Astrocyte (in vitro differentiated cells and primary cell): ENCODE measurements at regions not wholly inside any gene's neighbourhood (a gene's known extent, or its start where the extent isn't known, plus 50 kb on each side); places are given as distances from the start of the nearest gene placed in this dataset.

Experiments used
- DNase-seq: peaks from one replicate; pipeline ENCODE4 v3.0.0-alpha.2; 2010; ENCODE audit warnings: low read depth
- FAIRE-seq: peaks from 2 replicates; lab custom pipeline; 2011; peaks lifted over from hg19 to GRCh38; lab: Jason Lieb, UNC
- H2AFZ ChIP-seq: 2 replicates; pipeline ENCODE4 v1.6.0; 2012; ENCODE audit warnings: low read depth, low read length, inconsistent platforms
- H3K27ac ChIP-seq: 2 replicates; pipeline ENCODE4 v1.5.1; 2011; ENCODE audit warnings: low read depth, low read length, inconsistent platforms
- H3K27me3 ChIP-seq: 2 replicates; pipeline ENCODE4 v1.6.0; 2011; ENCODE audit warnings: low read length, inconsistent platforms; ENCODE audit not compliant: insufficient read depth
- H3K36me3 ChIP-seq: 2 replicates; pipeline ENCODE4 v1.5.1; 2011; ENCODE audit warnings: low read length, inconsistent platforms; ENCODE audit not compliant: insufficient read depth
- H3K4me1 ChIP-seq: 2 replicates; pipeline ENCODE4 v1.5.1; 2011; ENCODE audit warnings: low read length, inconsistent platforms; ENCODE audit not compliant: insufficient read depth
- H3K4me2 ChIP-seq: 2 replicates; pipeline ENCODE4 v1.6.0; 2012; ENCODE audit warnings: low read length, inconsistent platforms
- H3K4me3 ChIP-seq: 2 replicates; pipeline ENCODE4 v1.5.1; 2011; ENCODE audit warnings: low read depth, mild to moderate bottlenecking, low read length, inconsistent platforms; ENCODE audit not compliant: insufficient read depth
- H3K79me2 ChIP-seq: 2 replicates; pipeline ENCODE4 v1.6.0; 2012; ENCODE audit warnings: mild to moderate bottlenecking, low read length, inconsistent platforms; ENCODE audit not compliant: insufficient read depth
- H3K9ac ChIP-seq: 2 replicates; pipeline ENCODE4 v1.6.0; 2012; ENCODE audit warnings: mild to moderate bottlenecking, low read length, inconsistent platforms
- H3K9me3 ChIP-seq: 2 replicates; pipeline ENCODE4 v1.5.1; 2012; ENCODE audit warnings: low read depth, mild to moderate bottlenecking, low read length, inconsistent platforms; ENCODE audit not compliant: insufficient read depth
- H4K20me1 ChIP-seq: 2 replicates; pipeline ENCODE4 v1.6.0; 2012; ENCODE audit warnings: low read length, inconsistent platforms; ENCODE audit not compliant: insufficient read depth
- H3K27ac Mint-ChIP-seq: one replicate; pipeline ENCODE4 v1.8.0; 2021; ENCODE audit warnings: mild to moderate bottlenecking, mixed read lengths; ENCODE audit not compliant: unreplicated experiment
- H3K27me3 Mint-ChIP-seq: one replicate; pipeline ENCODE4 v1.8.0; 2021; ENCODE audit warnings: low read depth, mixed read lengths; ENCODE audit not compliant: unreplicated experiment
- H3K36me3 Mint-ChIP-seq: one replicate; pipeline ENCODE4 v1.8.0; 2021; ENCODE audit warnings: low read depth, mixed read lengths; ENCODE audit not compliant: unreplicated experiment
- H3K4me1 Mint-ChIP-seq: one replicate; pipeline ENCODE4 v1.8.0; 2021; ENCODE audit warnings: low read depth, mixed read lengths; ENCODE audit not compliant: unreplicated experiment
- H3K4me3 Mint-ChIP-seq: one replicate; pipeline ENCODE4 v1.8.0; 2021; ENCODE audit warnings: mild to moderate bottlenecking, moderate library complexity, mixed read lengths; ENCODE audit not compliant: unreplicated experiment
- H3K9me3 Mint-ChIP-seq: one replicate; pipeline ENCODE4 v1.8.0; 2021; ENCODE audit warnings: mild to moderate bottlenecking, mixed read lengths; ENCODE audit not compliant: unreplicated experiment
- CTCF ChIP-seq: IDR thresholded peaks from 2 replicates; pipeline ENCODE4 v1.5.1; 2011; ENCODE audit warnings: low read depth, mild to moderate bottlenecking, inconsistent platforms, low read length, moderate library complexity; ENCODE audit not compliant: insufficient read depth
- EZH2 ChIP-seq: IDR thresholded peaks from 2 replicates; pipeline ENCODE4 v1.6.1; 2012; ENCODE audit warnings: mild to moderate bottlenecking, low read length, inconsistent platforms; ENCODE audit not compliant: insufficient read depth

GRCh38 chr9:117480729-117481128 lies 65.9 kb upstream of the ASTN2 start:
- H3K4me1 Mint-ChIP-seq = peaks cover 9% of the 10 kb centered on the region
- FAIRE-seq = no peak
- no peak overlapping the region for H3K4me3 Mint-ChIP-seq
- TF ChIP-seq CTCF = no peak
- no peak for TF ChIP-seq EZH2
- no peak for DNase-seq
- Histone ChIP-seq H3K36me3 (no peaks in the 10 kb centered on the region), H3K27ac (no peak overlapping the region), H3K4me3 (no peak overlapping the region), H4K20me1 (no peaks in the 10 kb centered on the region), H2AFZ (no peak overlapping the region), H3K9me3 (no peaks in the 10 kb centered on the region), H3K9ac (no peak overlapping the region), H3K27me3 (no peaks in the 10 kb centered on the region), H3K79me2 (no peaks in the 10 kb centered on the region), H3K4me2 (no peak overlapping the region), H3K4me1 (peaks cover 4% of the 10 kb centered on the region)
- H3K36me3 Mint-ChIP-seq = no peaks in the 10 kb centered on the region
- H3K27ac Mint-ChIP-seq = no peak overlapping the region
- no peaks in the 10 kb centered on the region for H3K9me3 Mint-ChIP-seq
- peaks cover 1% of the 10 kb centered on the region for H3K27me3 Mint-ChIP-seq

GRCh38 chr9:117480253-117480652 lies 65.4 kb upstream of the ASTN2 start:
- Histone ChIP-seq H3K27ac (no peak overlapping the region), H3K9me3 (no peaks in the 10 kb centered on the region), H3K36me3 (no peaks in the 10 kb centered on the region), H3K4me1 (peaks cover 1% of the 10 kb centered on the region), H4K20me1 (no peaks in the 10 kb centered on the region), H2AFZ (no peak overlapping the region), H3K27me3 (no peaks in the 10 kb centered on the region), H3K79me2 (no peaks in the 10 kb centered on the region), H3K4me3 (no peak overlapping the region), H3K4me2 (no peak overlapping the region), H3K9ac (no peak overlapping the region)
- Mint-ChIP-seq H3K27ac (no peak overlapping the region), H3K9me3 (no peaks in the 10 kb centered on the region), H3K36me3 (no peaks in the 10 kb centered on the region), H3K27me3 (peaks cover 1% of the 10 kb centered on the region), H3K4me3 (no peak overlapping the region), H3K4me1 (peaks cover 5% of the 10 kb centered on the region)
- DNase-seq = no peak
- FAIRE-seq = no peak
- TF ChIP-seq CTCF (no peak), EZH2 (no peak)

- no peak overlapping the region for H3K4me3 ChIP-seq
- no peaks in the 10 kb centered on the region for H3K36me3 ChIP-seq
- no peaks in the 10 kb centered on the region for H3K27me3 ChIP-seq
- TF ChIP-seq EZH2 (no peak), CTCF (no peak)
- Mint-ChIP-seq H3K36me3 (no peaks in the 10 kb centered on the region), H3K4me3 (no peak overlapping the region), H3K27ac (no peak overlapping the region), H3K9me3 (peaks cover 2% of the 10 kb centered on the region), H3K27me3 (peaks cover 4% of the 10 kb centered on the region), H3K4me1 (peaks cover 1% of the 10 kb centered on the region)
- no peaks in the 10 kb centered on the region for H3K79me2 ChIP-seq
- no peaks in the 10 kb centered on the region for H3K9me3 ChIP-seq
- H3K27ac ChIP-seq = no peak overlapping the region
- DNase-seq (no peak), FAIRE-seq (no peak)
- no peak overlapping the region for H3K4me2 ChIP-seq
- no peak overlapping the region for H2AFZ ChIP-seq
- H3K9ac ChIP-seq = no peak overlapping the region
- H3K4me1 ChIP-seq = no peaks in the 10 kb centered on the region
- no peaks in the 10 kb centered on the region for H4K20me1 ChIP-seq
Observed at GRCh38 chr9:117473293-117473692, 58.4 kb upstream of the ASTN2 start.
